Anterior cingulate cortex (tissue), 58 donors: ENCODE measurements at regions not wholly inside any gene's neighbourhood (a gene's known extent, or its start where the extent isn't known, plus 50 kb on each side); places are given as distances from the start of the nearest gene placed in this dataset.
"Not testable (repeated sequence)": the region's sequence is repeated elsewhere in the genome, so short reads cannot be mapped to it uniquely, and the experiment has no call there.

ENCODE experiments used
- DNase-seq, 58 donors: peaks; one replicate each; lab custom pipeline; 2025; lab: John Stamatoyannopoulos, UW

GRCh38 chr17:33922971-33923370, 332.1 kb upstream of the CCL2 start:
- DNase-seq: no peak

GRCh38 chr17:33924104-33924503, 331.0 kb upstream of the CCL2 start:
- DNase-seq: no peak

GRCh38 chr17:33925649-33926048, 329.4 kb upstream of the CCL2 start:
- no peak for DNase-seq

GRCh38 chr17:33927732-33928133, 327.4 kb upstream of the CCL2 start:
- no peak for DNase-seq

- no peak for DNase-seq
Measured at GRCh38 chr17:33929181-33929724, 325.8 kb upstream of the CCL2 start.

- DNase-seq: not testable (repeated sequence)
Measured at GRCh38 chr17:33931148-33931814, 323.8 kb upstream of the CCL2 start.

- DNase-seq: no peak
Measured at GRCh38 chr17:33932996-33933395, 322.1 kb upstream of the CCL2 start.

GRCh38 chr17:33933576-33933975, 321.5 kb upstream of the CCL2 start:
- no peak for DNase-seq

GRCh38 chr17:33934696-33935095, 320.4 kb upstream of the CCL2 start:
- DNase-seq: no peak

GRCh38 chr17:33935822-33936221, 319.3 kb upstream of the CCL2 start:
- no peak for DNase-seq

- no peak for DNase-seq
Measured at GRCh38 chr17:33936764-33937163, 318.3 kb upstream of the CCL2 start.

GRCh38 chr17:33939959-33940358, 315.1 kb upstream of the CCL2 start:
- DNase-seq: no peak

- no peak for DNase-seq
Measured at GRCh38 chr17:33940769-33941370, 314.2 kb upstream of the CCL2 start.

- DNase-seq: no peak
Measured at GRCh38 chr17:33941744-33942143, 313.3 kb upstream of the CCL2 start.

- DNase-seq: no peak
Measured at GRCh38 chr17:33942414-33942813, 312.7 kb upstream of the CCL2 start.

- no peak for DNase-seq
Measured at GRCh38 chr17:33944412-33944811, 310.7 kb upstream of the CCL2 start.

- DNase-seq: no peak
Measured at GRCh38 chr17:33944826-33945225, 310.3 kb upstream of the CCL2 start.

- no peak for DNase-seq
Measured at GRCh38 chr17:33945646-33946546, 309.2 kb upstream of the CCL2 start.

GRCh38 chr17:33947762-33948161, 307.3 kb upstream of the CCL2 start:
- DNase-seq: no peak

- DNase-seq: no peak
Measured at GRCh38 chr17:33948309-33948708, 306.8 kb upstream of the CCL2 start.

- DNase-seq: no peak
Measured at GRCh38 chr17:33949100-33949499, 306.0 kb upstream of the CCL2 start.
